Astrocyte of the cerebellum (primary cell): ENCODE measurements at regions not wholly inside any gene's neighbourhood (a gene's known extent, or its start where the extent isn't known, plus 50 kb on each side); places are given as distances from the start of the nearest gene placed in this dataset.

Source experiments
- DNase-seq: peaks from one replicate; pipeline ENCODE4 v3.0.0-alpha.2; 2011; ENCODE audit warnings: low read depth
- H3K4me3 ChIP-seq: 2 replicates; pipeline ENCODE4 v1.5.1; 2011; ENCODE audit warnings: mild to moderate bottlenecking, low read depth, low read length, moderate library complexity
- CTCF ChIP-seq: IDR thresholded peaks from 2 replicates; pipeline ENCODE4 v1.5.1; 2012; ENCODE audit warnings: low read length, low read depth, moderate library complexity, mild to moderate bottlenecking; ENCODE audit errors: missing control alignments
- in situ Hi-C: cut with HindIII; loops from 2 replicates; pipeline ENCODE4 v1.10.0; 2017; ENCODE audit warnings: low sequenced_read_pairs

DNA sequence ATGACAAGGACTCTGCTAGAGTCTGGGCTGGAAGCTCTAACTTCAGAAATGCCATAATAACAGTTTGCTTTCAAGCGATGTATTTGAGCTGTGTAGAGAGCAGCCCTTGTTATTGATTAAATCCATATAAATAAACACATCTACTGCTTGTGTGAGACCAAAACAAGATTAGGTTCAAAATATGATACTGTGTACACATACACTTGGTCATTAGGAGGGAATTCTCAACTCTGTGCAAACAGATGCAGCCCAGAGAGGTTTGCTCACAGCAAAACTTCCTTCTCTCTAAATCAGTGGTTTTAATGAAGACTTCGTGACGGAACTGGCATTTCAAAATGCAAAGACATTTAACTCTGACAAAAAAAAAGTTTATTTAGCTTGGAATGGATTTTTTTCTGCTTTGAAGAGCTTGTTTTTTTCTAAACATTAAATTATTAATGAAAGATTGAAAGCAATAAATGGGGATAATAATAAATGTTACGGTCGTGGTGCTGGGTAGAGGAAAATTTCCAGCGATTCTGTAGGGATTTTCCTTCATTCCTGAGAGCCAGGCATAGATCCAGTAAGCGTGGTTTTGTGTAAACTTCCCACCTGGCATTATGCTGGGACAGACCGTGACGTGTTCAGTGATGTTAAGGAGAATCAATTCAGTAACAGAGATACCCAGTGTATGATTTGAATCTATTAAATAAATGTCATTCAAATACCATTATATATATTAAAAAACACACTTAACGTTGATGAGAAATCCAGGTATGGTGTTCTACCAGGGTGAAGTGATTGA, 213.7 kb downstream of the TEX29 start:
- no peak for DNase-seq
- no peak overlapping the region for H3K4me3 ChIP-seq
- in situ Hi-C loops: no loop called here
- TF ChIP-seq CTCF: no peak

DNA sequence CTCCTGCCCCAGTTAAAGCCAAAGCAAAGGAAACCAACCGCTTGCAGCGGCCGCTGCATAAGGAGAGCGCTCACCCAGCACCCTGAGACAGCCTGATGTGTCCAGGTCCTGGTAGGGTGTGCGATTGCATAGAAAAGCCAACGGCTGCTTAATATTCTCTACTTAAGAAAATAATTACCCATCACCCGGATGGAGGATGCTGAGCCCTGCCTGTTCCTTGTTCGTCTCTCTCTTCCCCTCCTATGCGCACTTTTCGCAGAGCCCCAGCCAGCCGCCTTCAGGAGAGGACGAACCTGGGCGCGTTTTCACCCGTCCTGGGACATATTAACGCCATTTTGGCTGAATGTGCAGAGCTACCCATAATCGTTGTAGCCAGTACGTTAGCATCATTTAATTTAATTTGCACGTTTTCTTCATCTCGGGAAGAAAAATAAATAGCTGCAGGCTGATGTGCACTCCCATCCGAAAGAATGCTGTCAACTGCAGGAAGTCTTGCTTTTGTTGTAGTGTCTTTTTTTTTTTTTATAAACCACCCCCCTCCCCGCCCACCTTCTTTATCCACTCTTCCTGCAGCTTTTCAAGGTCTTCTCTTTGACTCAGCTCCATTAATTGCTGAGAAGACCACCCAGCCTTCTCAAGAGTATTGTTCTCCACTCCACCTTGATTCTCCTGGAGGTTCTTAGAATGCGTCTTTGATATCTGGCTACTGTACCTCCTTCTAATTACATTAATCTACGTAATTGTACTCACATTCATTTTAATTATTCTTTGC, 214.5 kb downstream of the TEX29 start:
- H3K4me3 ChIP-seq: no peak overlapping the region
- in situ Hi-C loops: loop anchor here (5.0 kb wide), 1 partner anchor 47 kb away; no protein-coding TSS in a partner anchor
- DNase-seq: no peak
- TF ChIP-seq CTCF: no peak

- H3K4me3 ChIP-seq: no peak overlapping the region
- DNase-seq: no peak
- in situ Hi-C loops: loop anchor here (5.0 kb wide), 1 partner anchor 47 kb away; no protein-coding TSS in a partner anchor
- TF ChIP-seq CTCF: no peak
These were observed 215.0 kb downstream of the TEX29 start for GRCh38 chr13:111535523-111535811.

- no peak for TF ChIP-seq CTCF
- in situ Hi-C loops: loop anchor here (5.0 kb wide), 1 partner anchor 46 kb away; no protein-coding TSS in a partner anchor
- no peak overlapping the region for H3K4me3 ChIP-seq
- DNase-seq: no peak
These were observed 215.7 kb downstream of the TEX29 start for GRCh38 chr13:111536075-111536642.

DNA sequence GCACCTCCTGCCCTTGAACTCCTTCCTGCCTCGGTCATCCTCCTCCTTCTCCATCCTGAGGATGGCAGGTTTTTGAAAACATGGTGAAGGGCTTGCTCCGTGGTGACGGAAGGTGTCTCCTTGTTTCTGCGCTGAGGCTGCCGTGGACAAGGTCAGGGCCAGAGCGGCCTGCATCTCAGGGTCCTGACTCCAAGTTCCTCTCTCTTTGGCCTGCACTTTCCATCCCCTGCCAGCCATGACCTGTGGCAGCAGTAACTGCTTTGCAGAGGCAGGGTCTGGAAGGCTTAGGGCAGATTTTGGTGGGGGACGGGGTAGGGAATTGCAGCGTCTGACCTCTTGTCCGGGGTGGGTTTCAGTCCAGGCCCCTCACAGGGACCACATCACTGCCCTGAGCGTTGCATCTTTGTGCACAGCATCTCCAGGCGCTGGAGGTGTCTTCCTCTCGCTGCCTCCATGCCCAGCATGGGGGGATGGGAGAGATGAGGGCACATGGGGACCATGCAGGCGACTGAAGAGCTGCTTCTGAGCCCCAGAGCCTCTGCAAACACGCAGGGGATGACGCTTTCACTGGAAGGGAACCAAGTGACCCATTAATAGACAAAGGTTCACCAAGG, 216.8 kb downstream of the TEX29 start:
- DNase-seq: no peak
- in situ Hi-C loops: loop anchor here (5.0 kb wide), 1 partner anchor 45 kb away; no protein-coding TSS in a partner anchor
- no peak overlapping the region for H3K4me3 ChIP-seq
- TF ChIP-seq CTCF: no peak

GRCh38 chr13:111537843-111538499, 217.5 kb downstream of the TEX29 start:
- TF ChIP-seq CTCF: no peak
- no peak overlapping the region for H3K4me3 ChIP-seq
- in situ Hi-C loops: loop anchor here (5.0 kb wide), 1 partner anchor 44 kb away; no protein-coding TSS in a partner anchor
- no peak for DNase-seq
